ENCODE measurements at regions not wholly inside any gene's neighbourhood (a gene's known extent, or its start where the extent isn't known, plus 50 kb on each side); places are given as distances from the start of the nearest gene placed in this dataset.

- TF ChIP-seq CTCF (IDR thresholded peaks at IDR 0.05): no peak
- TF ChIP-seq USF2 (IDR thresholded peaks at IDR 0.05; ENCODE audit: borderline replicate concordance, low read depth, low read length): no peak
- TF ChIP-seq EZH2phosphoT487 (IDR thresholded peaks at IDR 0.05; ENCODE audit: borderline replicate concordance, low read depth): no peak
- no peak for TF ChIP-seq GATA2 (CRISPR knock-in tag; IDR thresholded peaks at IDR 0.05)
- no peak for TF ChIP-seq SIN3A (IDR thresholded peaks at IDR 0.05; ENCODE audit: borderline replicate concordance, low read depth, low read length)
- no peak for TF ChIP-seq RFX5 (IDR thresholded peaks at IDR 0.05; ENCODE audit: low read length)
- no peak for TF ChIP-seq TAF1 (IDR thresholded peaks at IDR 0.05; ENCODE audit: borderline replicate concordance, low read depth, low read length)
- no peak for TF ChIP-seq POLR2AphosphoS5 (IDR thresholded peaks at IDR 0.05; ENCODE audit: low read depth, low read length)
- TF ChIP-seq YY1 (IDR thresholded peaks at IDR 0.05; ENCODE audit: low read depth): no peak
- no peak for TF ChIP-seq USF1 (IDR thresholded peaks at IDR 0.05; ENCODE audit: borderline replicate concordance, low read depth)
- TF ChIP-seq EP300 (IDR thresholded peaks at IDR 0.05; ENCODE audit: borderline replicate concordance in 1 of 2, low read depth in 1 of 2, low read length in 1 of 2): no peak
These were observed 81.7 kb upstream of the GPM6B start for GRCh38 chrX:13898603-13899002.

Data from SK-N-SH (cell line).